ENCODE measurements at regions not wholly inside any gene's neighbourhood (a gene's known extent, or its start where the extent isn't known, plus 50 kb on each side); places are given as distances from the start of the nearest gene placed in this dataset.

GRCh38 chr1:229186373-229187056, 84.4 kb upstream of the RAB4A start:
- TF ChIP-seq ELF4 (IDR thresholded peaks at IDR 0.05) = no peak
- no peak for TF ChIP-seq FOXK2 (IDR thresholded peaks at IDR 0.05)
- TF ChIP-seq SP1 (IDR thresholded peaks at IDR 0.05) = no peak
- no peak for TF ChIP-seq FOXM1 (IDR thresholded peaks at IDR 0.05; ENCODE audit: borderline replicate concordance)
- TF ChIP-seq HDGF (IDR thresholded peaks at IDR 0.05; ENCODE audit: borderline replicate concordance) = no peak
